ENCODE measurements at regions not wholly inside any gene's neighbourhood (a gene's known extent, or its start where the extent isn't known, plus 50 kb on each side); places are given as distances from the start of the nearest gene placed in this dataset.

- Histone ChIP-seq H3K27me3 (replicated peaks in 1 of 7) (no peaks in the 10 kb centered on the region), H3K4me3 (no peak overlapping the region), H3K27ac (no peak overlapping the region), H3K4me1 (peaks cover 0 to 17% (median 6%) of the 10 kb centered on the region in 6 donors), H3K9me3 (peaks cover 0 to 5% (median 0%) of the 10 kb centered on the region in 8 donors), H3K36me3 (no peaks in the 10 kb centered on the region)
- WGBS, 5 donors = 55 to 59% (median 58%) methylated on average over 15 of the region's 15 CpGs
- no peak for TF ChIP-seq CTCF (IDR thresholded peaks at IDR 0.05 in 8 of 11, conservative IDR thresholded peaks at IDR 0.05 in 3 of 11)
- TF ChIP-seq POLR2A (IDR thresholded peaks at IDR 0.05) = no peak
- no peak for TF ChIP-seq POLR2AphosphoS5 (IDR thresholded peaks at IDR 0.05)
- no peak for DNase-seq
- intact Hi-C loops (cut with DNase I; ENCODE audit: low total_unique reads) = no loop called here
These were observed 71.9 kb upstream of the TOP1 start for GRCh38 chr20:40956542-40957264.

DNA sequence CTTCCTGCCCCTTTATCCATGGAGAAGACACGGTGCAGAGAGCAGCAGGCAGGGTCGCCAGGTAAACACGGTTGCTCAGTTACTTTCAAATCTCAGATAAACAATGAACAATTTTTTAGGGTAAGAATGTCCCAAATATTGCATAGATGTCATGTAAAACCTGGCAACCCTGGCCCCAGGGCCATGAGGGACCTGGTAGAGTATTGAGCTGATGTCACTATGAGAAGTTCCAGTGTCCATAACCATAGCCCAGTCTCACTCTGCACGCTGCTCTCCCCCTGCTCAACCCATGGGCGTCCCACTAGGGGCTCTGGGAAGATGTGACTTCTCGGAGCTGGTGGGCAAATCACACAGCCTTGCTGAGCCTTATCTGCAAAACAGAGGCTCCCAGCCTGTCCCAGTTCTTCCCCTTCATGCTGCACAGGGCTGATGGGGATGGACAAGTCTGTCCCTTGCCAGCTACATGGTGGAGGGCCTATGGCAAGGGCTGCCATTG lies 71.3 kb upstream of the TOP1 start:
- WGBS, 5 donors = 83 to 93% (median 88%) methylated on average over 6 of the region's 6 CpGs
- Histone ChIP-seq H3K36me3 (no peaks in the 10 kb centered on the region), H3K27me3 (replicated peaks in 1 of 7) (peaks cover 0 to 4% (median 0%) of the 10 kb centered on the region in 7 donors), H3K4me3 (no peak overlapping the region), H3K4me1 (peaks cover 0 to 23% (median 6%) of the 10 kb centered on the region in 6 donors), H3K9me3 (peaks cover 0 to 5% (median 0%) of the 10 kb centered on the region in 8 donors), H3K27ac (no peak overlapping the region)
- intact Hi-C loops (cut with DNase I; ENCODE audit: low total_unique reads) = no loop called here
- TF ChIP-seq CTCF (IDR thresholded peaks at IDR 0.05 in 8 of 11, conservative IDR thresholded peaks at IDR 0.05 in 3 of 11) (no peak), POLR2A (IDR thresholded peaks at IDR 0.05) (no peak), POLR2AphosphoS5 (IDR thresholded peaks at IDR 0.05) (no peak)
- no peak for DNase-seq

GRCh38 chr20:40958598-40958997 lies 70.0 kb upstream of the TOP1 start:
- peaks cover 0 to 10% (median 0%) of the 10 kb centered on the region in 7 donors for H3K27me3 ChIP-seq (replicated peaks in 1 of 7)
- no peak overlapping the region for H3K27ac ChIP-seq
- H3K4me3 ChIP-seq = no peak overlapping the region
- intact Hi-C loops (cut with DNase I; ENCODE audit: low total_unique reads) = no loop called here
- H3K9me3 ChIP-seq = peaks cover 0 to 5% (median 0%) of the 10 kb centered on the region in 8 donors
- no peak for TF ChIP-seq CTCF (IDR thresholded peaks at IDR 0.05 in 8 of 11, conservative IDR thresholded peaks at IDR 0.05 in 3 of 11)
- no peak for TF ChIP-seq POLR2A (IDR thresholded peaks at IDR 0.05)
- no peak for TF ChIP-seq POLR2AphosphoS5 (IDR thresholded peaks at IDR 0.05)
- WGBS, 5 donors = 78 to 89% (median 84%) methylated on average over 4 of the region's 4 CpGs
- H3K4me1 ChIP-seq = peaks cover 0 to 32% (median 14%) of the 10 kb centered on the region in 6 donors
- no peaks in the 10 kb centered on the region for H3K36me3 ChIP-seq
- no peak for DNase-seq

- TF ChIP-seq POLR2AphosphoS5 (IDR thresholded peaks at IDR 0.05) = no peak
- no peak for TF ChIP-seq CTCF (IDR thresholded peaks at IDR 0.05 in 8 of 11, conservative IDR thresholded peaks at IDR 0.05 in 3 of 11)
- no peak for TF ChIP-seq POLR2A (IDR thresholded peaks at IDR 0.05)
- Histone ChIP-seq H3K4me3 (no peak overlapping the region), H3K4me1 (peaks cover 0 to 32% (median 14%) of the 10 kb centered on the region in 6 donors), H3K27ac (no peak overlapping the region), H3K36me3 (no peaks in the 10 kb centered on the region), H3K27me3 (replicated peaks in 1 of 7) (peaks cover 0 to 10% (median 0%) of the 10 kb centered on the region in 7 donors), H3K9me3 (no peaks in the 10 kb centered on the region)
- WGBS, 5 donors = 74 to 86% (median 75%) methylated on average over 6 of the region's 6 CpGs
- DNase-seq = no peak
- intact Hi-C loops (cut with DNase I; ENCODE audit: low total_unique reads) = loop anchor here (5.0 kb wide), 2 partner anchors 1072 to 1687 kb away; no protein-coding TSS in a partner anchor
These were observed 69.1 kb upstream of the TOP1 start for GRCh38 chr20:40959325-40960092.

All from spleen (tissue), 11 donors.